EH (cell line): ENCODE measurements at regions not wholly inside any gene's neighbourhood (a gene's known extent, or its start where the extent isn't known, plus 50 kb on each side); places are given as distances from the start of the nearest gene placed in this dataset.
A peak's percentile ranks its signal among the peaks of the same experiment; 100 is the strongest.
"Not testable (repeated sequence)": the region's sequence is repeated elsewhere in the genome, so short reads cannot be mapped to it uniquely, and the experiment has no call there.

Experiments
- DNase-seq: peaks from one replicate; pipeline ENCODE4 v3.0.0-alpha.2; 2015; ENCODE audit warnings: low read depth

- no peak for DNase-seq
Measured at GRCh38 chr3:88954853-88955252, 152.6 kb upstream of the EPHA3 start.

GRCh38 chr3:88955274-88955673 lies 152.1 kb upstream of the EPHA3 start:
- no peak for DNase-seq

- DNase-seq, result peak; percentile 92
Measured at GRCh38 chr3:88957711-88958439, 149.5 kb upstream of the EPHA3 start.

GRCh38 chr3:88960019-88960418 lies 147.4 kb upstream of the EPHA3 start:
- DNase-seq, result no peak

- no peak for DNase-seq
Measured at GRCh38 chr3:88963003-88963402, 144.4 kb upstream of the EPHA3 start.

GRCh38 chr3:88979760-88980159 lies 127.7 kb upstream of the EPHA3 start:
- no peak for DNase-seq

- DNase-seq, result no peak
Measured at GRCh38 chr3:88983458-88983857, 124.0 kb upstream of the EPHA3 start.

- DNase-seq, result peak; percentile 62
Measured at GRCh38 chr3:88984256-88984655, 123.2 kb upstream of the EPHA3 start.

- DNase-seq, result peak; percentile 3
Measured at GRCh38 chr3:88984832-88985231, 122.6 kb upstream of the EPHA3 start.

- peak; percentile 18 for DNase-seq
Measured at GRCh38 chr3:88985491-88985890, 121.9 kb upstream of the EPHA3 start.

GRCh38 chr3:88986834-88987233 lies 120.6 kb upstream of the EPHA3 start:
- peak; percentile 91 for DNase-seq

- DNase-seq, result peak; percentile 7
Measured at GRCh38 chr3:88987776-88988175, 119.6 kb upstream of the EPHA3 start.

GRCh38 chr3:88988906-88989305 lies 118.5 kb upstream of the EPHA3 start:
- no peak for DNase-seq

GRCh38 chr3:88991496-88991895 lies 115.9 kb upstream of the EPHA3 start:
- DNase-seq, result peak; percentile 41

- DNase-seq, result no peak
Measured at GRCh38 chr3:88996691-88997090, 110.7 kb upstream of the EPHA3 start.

- no peak for DNase-seq
Measured at GRCh38 chr3:88997260-88997659, 110.2 kb upstream of the EPHA3 start.

GRCh38 chr3:89000886-89001285 lies 106.5 kb upstream of the EPHA3 start:
- DNase-seq, result peak; percentile 6

- DNase-seq, result no peak
Measured at GRCh38 chr3:89002191-89002590, 105.2 kb upstream of the EPHA3 start.

GRCh38 chr3:89013536-89013935 lies 93.9 kb upstream of the EPHA3 start:
- no peak for DNase-seq

GRCh38 chr3:89017531-89017930 lies 89.9 kb upstream of the EPHA3 start:
- DNase-seq, result no peak

- peak; percentile 72 for DNase-seq
Measured at GRCh38 chr3:89025185-89025584, 82.2 kb upstream of the EPHA3 start.

GRCh38 chr3:89032346-89033013 lies 74.9 kb upstream of the EPHA3 start:
- peak; percentile 12 for DNase-seq

- DNase-seq, result not testable (repeated sequence)
Measured at GRCh38 chr3:89034723-89035122, 72.7 kb upstream of the EPHA3 start.

- DNase-seq, result no peak
Measured at GRCh38 chr3:89038869-89039268, 68.6 kb upstream of the EPHA3 start.
